ENCODE measurements at regions not wholly inside any gene's neighbourhood (a gene's known extent, or its start where the extent isn't known, plus 50 kb on each side); places are given as distances from the start of the nearest gene placed in this dataset.

GRCh38 chr7:24370541-24370940 is 86.6 kb downstream of the NPY start:
- TF ChIP-seq CTCF (IDR thresholded peaks at IDR 0.05) (no peak), POLR2A (IDR thresholded peaks at IDR 0.05) (no peak)

Data from right lobe of liver (tissue), 4 donors.